Breast epithelium (tissue), 4 donors: ENCODE measurements at regions not wholly inside any gene's neighbourhood (a gene's known extent, or its start where the extent isn't known, plus 50 kb on each side); places are given as distances from the start of the nearest gene placed in this dataset.

ENCODE experiments used
- DNase-seq, 2 donors: peaks; one replicate each; pipeline ENCODE4 v3.0.0-alpha.2; 2019; ENCODE audit warnings: low spot score in 2 of 2
- H3K27ac ChIP-seq, 2 donors: fragments of 200-600 bp; sonication (generic) in 1 of 2; one replicate each; pipeline ENCODE4 v1.5.1; 2016 to 2019; ENCODE audit warnings: mild to moderate bottlenecking in 1 of 2
- H3K27me3 ChIP-seq, 2 donors: fragments of 200-600 bp; sonication (generic) in 1 of 2; one replicate each; pipeline versions ENCODE4 v1.5.1 to v1.6.0; 2017 to 2019; ENCODE audit warnings: control low read depth in 1 of 2, mild to moderate bottlenecking in 1 of 2
- H3K36me3 ChIP-seq: fragments of 200-600 bp; one replicate; pipeline ENCODE4 v1.5.1; 2019
- H3K4me1 ChIP-seq, 2 donors: fragments of 200-600 bp; sonication (generic); one replicate each; pipeline ENCODE4 v1.5.1; 2016 to 2019; ENCODE audit warnings: control low read depth in 1 of 2
- H3K4me3 ChIP-seq, 3 donors: fragments of 200-600 bp; sonication (generic); 1 replicate in 2 of 3; 2 replicates in 1 of 3; pipeline ENCODE4 v1.5.1; 2016 to 2019; ENCODE audit warnings: mild to moderate bottlenecking in 3 of 3, moderate library complexity in 2 of 3
- H3K9me3 ChIP-seq, 2 donors: fragments of 200-600 bp; sonication (generic) in 1 of 2; one replicate each; pipeline ENCODE4 v1.5.1; 2016 to 2019; ENCODE audit warnings: control low read depth in 1 of 2
- POLR2A ChIP-seq: fragments of 450-650 bp; IDR thresholded peaks from one replicate; pipeline ENCODE4 v1.6.1; 2016; ENCODE audit warnings: antibody characterized with exemption, mild to moderate bottlenecking, moderate library complexity
- POLR2AphosphoS5 ChIP-seq, 3 donors: sonication (generic); formaldehyde crosslinking; IDR thresholded peaks; one replicate each; pipeline ENCODE4 v1.6.1; 2017; ENCODE audit warnings: antibody characterized with exemption in 3 of 3
- intact Hi-C: fragments of 100-400 bp; cut with DNase I; formaldehyde crosslinking; loops from one replicate; pipeline ENCODE4 v1.15.1; 2023; ENCODE audit warnings: low total_unique reads
- TF ChIP-seq, protein P1 (sequence below), 3 donors: fragments of 450-650 bp; IDR thresholded peaks; one replicate each; pipeline ENCODE4 v1.5.1; 2016 to 2017; ENCODE audit warnings: antibody characterized with exemption in 3 of 3, mild to moderate bottlenecking in 3 of 3, moderate library complexity in 3 of 3

GRCh38 chr6:140027219-140027618 is 652.8 kb upstream of the CITED2 start:
- H3K27ac ChIP-seq = no peak overlapping the region
- no peak for DNase-seq
- H3K9me3 ChIP-seq = peaks cover 0 to 5% of the 10 kb centered on the region in 2 donors
- H3K4me3 ChIP-seq = no peak overlapping the region
- no peaks in the 10 kb centered on the region for H3K27me3 ChIP-seq
- no peaks in the 10 kb centered on the region for H3K4me1 ChIP-seq
- intact Hi-C loops = no loop called here
- TF ChIP-seq, protein P1, sequence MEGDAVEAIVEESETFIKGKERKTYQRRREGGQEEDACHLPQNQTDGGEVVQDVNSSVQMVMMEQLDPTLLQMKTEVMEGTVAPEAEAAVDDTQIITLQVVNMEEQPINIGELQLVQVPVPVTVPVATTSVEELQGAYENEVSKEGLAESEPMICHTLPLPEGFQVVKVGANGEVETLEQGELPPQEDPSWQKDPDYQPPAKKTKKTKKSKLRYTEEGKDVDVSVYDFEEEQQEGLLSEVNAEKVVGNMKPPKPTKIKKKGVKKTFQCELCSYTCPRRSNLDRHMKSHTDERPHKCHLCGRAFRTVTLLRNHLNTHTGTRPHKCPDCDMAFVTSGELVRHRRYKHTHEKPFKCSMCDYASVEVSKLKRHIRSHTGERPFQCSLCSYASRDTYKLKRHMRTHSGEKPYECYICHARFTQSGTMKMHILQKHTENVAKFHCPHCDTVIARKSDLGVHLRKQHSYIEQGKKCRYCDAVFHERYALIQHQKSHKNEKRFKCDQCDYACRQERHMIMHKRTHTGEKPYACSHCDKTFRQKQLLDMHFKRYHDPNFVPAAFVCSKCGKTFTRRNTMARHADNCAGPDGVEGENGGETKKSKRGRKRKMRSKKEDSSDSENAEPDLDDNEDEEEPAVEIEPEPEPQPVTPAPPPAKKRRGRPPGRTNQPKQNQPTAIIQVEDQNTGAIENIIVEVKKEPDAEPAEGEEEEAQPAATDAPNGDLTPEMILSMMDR (IDR thresholded peaks at IDR 0.05) = no peak
- TF ChIP-seq POLR2A = no peak
- no peak for TF ChIP-seq POLR2AphosphoS5 (IDR thresholded peaks at IDR 0.05)
- no peaks in the 10 kb centered on the region for H3K36me3 ChIP-seq

DNA sequence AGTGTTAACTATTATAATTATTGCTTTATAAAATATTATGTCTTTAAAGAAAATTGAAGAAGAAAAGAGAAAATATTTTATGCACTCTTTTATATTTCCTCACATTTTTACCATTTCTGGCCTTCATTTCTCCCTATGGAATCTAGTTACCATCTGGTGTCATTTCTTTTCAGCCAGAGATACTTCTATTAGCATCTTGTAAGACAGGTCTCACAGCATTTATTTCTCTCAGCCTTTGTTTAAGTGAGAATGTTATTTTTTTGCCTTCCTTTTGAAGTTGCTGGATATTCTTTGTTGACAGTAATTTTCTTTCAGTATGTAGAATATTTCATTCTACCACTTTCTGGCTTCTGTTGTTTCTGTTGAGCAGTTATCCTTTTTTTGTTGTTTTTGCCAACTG is 652.1 kb upstream of the CITED2 start:
- DNase-seq = no peak
- Histone ChIP-seq H3K4me3 (no peak overlapping the region), H3K27me3 (no peaks in the 10 kb centered on the region), H3K4me1 (no peaks in the 10 kb centered on the region), H3K27ac (no peak overlapping the region), H3K36me3 (no peaks in the 10 kb centered on the region), H3K9me3 (peaks cover 0 to 5% of the 10 kb centered on the region in 2 donors)
- TF ChIP-seq POLR2A (no peak), POLR2AphosphoS5 (IDR thresholded peaks at IDR 0.05) (no peak)
- TF ChIP-seq, protein P1 (IDR thresholded peaks at IDR 0.05) = no peak
- intact Hi-C loops = no loop called here

- Histone ChIP-seq H3K4me1 (no peaks in the 10 kb centered on the region), H3K27me3 (no peaks in the 10 kb centered on the region), H3K36me3 (no peaks in the 10 kb centered on the region), H3K9me3 (peaks cover 4 to 9% of the 10 kb centered on the region in 2 donors), H3K27ac (no peak overlapping the region), H3K4me3 (no peak overlapping the region)
- TF ChIP-seq POLR2A = no peak
- TF ChIP-seq POLR2AphosphoS5 (IDR thresholded peaks at IDR 0.05) = no peak
- TF ChIP-seq, protein P1 (IDR thresholded peaks at IDR 0.05) = no peak
- DNase-seq = no peak
- intact Hi-C loops = no loop called here
Measured at GRCh38 chr6:140025171-140025570, 650.7 kb upstream of the CITED2 start.

DNA sequence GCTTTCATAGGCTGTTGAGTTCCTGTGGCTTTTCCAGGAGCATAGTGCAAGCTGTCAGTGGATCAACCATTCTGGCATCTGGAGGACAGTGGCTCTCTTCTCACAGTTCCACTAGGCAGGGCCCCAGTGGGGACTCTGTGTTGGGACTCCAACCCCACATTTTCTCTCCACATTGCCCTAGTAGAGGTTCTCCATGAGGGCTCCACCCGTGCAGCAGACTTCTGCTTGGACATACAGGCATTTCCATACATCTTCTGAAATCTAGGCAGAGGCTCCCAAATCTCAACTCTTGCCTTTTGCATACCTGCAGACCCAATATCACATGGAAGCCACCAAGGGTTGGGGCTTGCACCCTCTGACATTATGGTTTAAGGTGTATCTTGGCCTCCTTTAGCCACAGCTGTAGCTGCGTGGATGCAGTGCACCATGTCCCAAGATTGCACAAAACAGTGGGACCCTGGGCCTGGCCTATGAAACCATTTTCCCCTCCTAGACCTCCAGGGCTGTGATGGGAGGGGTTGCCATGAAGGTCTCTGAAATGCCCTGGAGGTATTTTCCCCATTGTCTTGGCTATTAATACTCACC is 645.9 kb upstream of the CITED2 start:
- intact Hi-C loops = no loop called here
- no peak overlapping the region for H3K27ac ChIP-seq
- H3K4me1 ChIP-seq = no peaks in the 10 kb centered on the region
- H3K4me3 ChIP-seq = no peak overlapping the region
- TF ChIP-seq POLR2A (no peak), POLR2AphosphoS5 (IDR thresholded peaks at IDR 0.05) (no peak)
- TF ChIP-seq, protein P1 (IDR thresholded peaks at IDR 0.05) = no peak
- H3K27me3 ChIP-seq = no peaks in the 10 kb centered on the region
- H3K9me3 ChIP-seq = peaks cover 9 to 10% of the 10 kb centered on the region in 2 donors
- no peak for DNase-seq
- no peaks in the 10 kb centered on the region for H3K36me3 ChIP-seq

DNA sequence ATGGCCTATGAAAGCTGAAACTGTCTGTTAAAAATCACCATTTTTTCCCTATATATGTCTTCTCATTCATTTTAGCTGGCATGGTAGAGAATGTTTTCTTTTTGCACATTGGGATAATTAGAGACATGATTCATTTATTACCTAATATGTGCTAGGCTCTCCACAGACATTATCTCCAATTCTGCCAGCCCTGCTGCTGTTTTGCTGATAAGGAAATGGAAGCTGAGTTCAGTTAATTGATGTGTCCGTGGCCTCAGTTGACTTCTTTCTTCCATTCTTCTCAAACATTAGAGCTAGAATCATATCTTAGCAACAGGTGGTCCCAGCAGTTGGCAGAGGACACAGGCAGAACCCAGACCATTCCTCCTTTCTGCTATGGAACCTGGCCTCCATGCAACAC is 644.1 kb upstream of the CITED2 start:
- no peak for TF ChIP-seq POLR2AphosphoS5 (IDR thresholded peaks at IDR 0.05)
- TF ChIP-seq, protein P1 (IDR thresholded peaks at IDR 0.05) = no peak
- TF ChIP-seq POLR2A = no peak
- H3K27me3 ChIP-seq = no peaks in the 10 kb centered on the region
- no peaks in the 10 kb centered on the region for H3K36me3 ChIP-seq
- no peak for DNase-seq
- H3K4me3 ChIP-seq = no peak overlapping the region
- intact Hi-C loops = no loop called here
- peaks cover 9 to 10% of the 10 kb centered on the region in 2 donors for H3K9me3 ChIP-seq
- no peaks in the 10 kb centered on the region for H3K4me1 ChIP-seq
- no peak overlapping the region for H3K27ac ChIP-seq
